ACC112 (cell line): ENCODE measurements at regions not wholly inside any gene's neighbourhood (a gene's known extent, or its start where the extent isn't known, plus 50 kb on each side); places are given as distances from the start of the nearest gene placed in this dataset.

Experiments used
- H2AFZ ChIP-seq: fragments of 200-600 bp; sonication (generic); one replicate; pipeline ENCODE4 v1.6.0; 2017; ENCODE audit warnings: antibody characterized with exemption, low read length; ENCODE audit not compliant: unreplicated experiment
- H3K27ac ChIP-seq: fragments of 200-600 bp; sonication (generic); 2 replicates; pipeline ENCODE4 v1.5.1; 2014; ENCODE audit warnings: low read depth, mild to moderate bottlenecking, antibody characterized with exemption, low read length, moderate library complexity
- H3K27me3 ChIP-seq: fragments of 200-600 bp; sonication (generic); 2 replicates; pipeline ENCODE4 v1.6.1; 2014; ENCODE audit warnings: mild to moderate bottlenecking, antibody characterized with exemption, low read length, moderate library complexity, mixed read lengths; ENCODE audit not compliant: insufficient read depth
- H3K36me3 ChIP-seq: fragments of 200-600 bp; sonication (generic); 2 replicates; pipeline ENCODE4 v1.6.1; 2016; ENCODE audit warnings: mild to moderate bottlenecking, antibody characterized with exemption, low read length, moderate library complexity, mixed read lengths; ENCODE audit not compliant: insufficient read depth
- H3K4me1 ChIP-seq: fragments of 200-600 bp; sonication (generic); one replicate; pipeline ENCODE4 v1.6.1; 2016; ENCODE audit warnings: low read length, mixed read lengths; ENCODE audit not compliant: insufficient read depth, unreplicated experiment, control insufficient read depth
- H3K4me3 ChIP-seq: fragments of 200-600 bp; sonication (generic); 2 replicates; pipeline ENCODE4 v1.5.1; 2014; ENCODE audit warnings: mild to moderate bottlenecking, low read depth, low read length
- H3K79me2 ChIP-seq: fragments of 200-600 bp; sonication (generic); one replicate; pipeline ENCODE4 v1.6.0; 2016; ENCODE audit warnings: low read length; ENCODE audit not compliant: control insufficient read depth, unreplicated experiment, insufficient read depth

GRCh38 chr5:68392617-68393016 is 177.1 kb downstream of the PIK3R1 start:
- Histone ChIP-seq H3K36me3 (no peaks in the 10 kb centered on the region), H3K4me3 (no peak overlapping the region), H3K27ac (no peak overlapping the region), H3K27me3 (no peaks in the 10 kb centered on the region), H3K79me2 (no peaks in the 10 kb centered on the region), H3K4me1 (no peaks in the 10 kb centered on the region), H2AFZ (no peak overlapping the region)

DNA sequence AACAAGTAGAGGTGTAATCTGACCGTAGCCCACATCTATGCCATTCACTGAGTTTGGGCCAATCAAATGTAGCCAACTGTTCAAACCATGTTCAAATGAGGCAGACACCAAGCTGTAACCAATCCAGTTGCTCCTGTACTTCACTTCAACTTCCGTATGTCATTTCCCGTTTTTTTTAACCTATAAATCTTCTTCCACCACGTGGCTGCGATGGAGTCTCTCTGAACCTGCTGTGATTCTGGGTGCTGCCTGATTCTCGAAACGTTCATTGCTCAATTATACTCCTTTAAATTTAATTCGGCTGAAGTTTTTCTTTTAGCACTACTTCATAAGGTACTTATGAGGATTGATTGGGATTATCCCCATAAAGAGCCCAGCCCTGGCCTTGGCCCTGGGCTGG is 179.7 kb downstream of the PIK3R1 start:
- H3K4me3 ChIP-seq, result no peak overlapping the region
- H3K79me2 ChIP-seq, result no peaks in the 10 kb centered on the region
- H3K27ac ChIP-seq, result no peak overlapping the region
- no peaks in the 10 kb centered on the region for H3K4me1 ChIP-seq
- no peak overlapping the region for H2AFZ ChIP-seq
- H3K36me3 ChIP-seq, result no peaks in the 10 kb centered on the region
- no peaks in the 10 kb centered on the region for H3K27me3 ChIP-seq

GRCh38 chr5:68395926-68396511 is 180.5 kb downstream of the PIK3R1 start:
- no peaks in the 10 kb centered on the region for H3K27me3 ChIP-seq
- no peak overlapping the region for H3K27ac ChIP-seq
- H3K79me2 ChIP-seq, result no peaks in the 10 kb centered on the region
- no peaks in the 10 kb centered on the region for H3K36me3 ChIP-seq
- H2AFZ ChIP-seq, result no peak overlapping the region
- no peaks in the 10 kb centered on the region for H3K4me1 ChIP-seq
- H3K4me3 ChIP-seq, result no peak overlapping the region

- no peaks in the 10 kb centered on the region for H3K79me2 ChIP-seq
- H3K4me1 ChIP-seq, result no peaks in the 10 kb centered on the region
- no peaks in the 10 kb centered on the region for H3K27me3 ChIP-seq
- H3K36me3 ChIP-seq, result no peaks in the 10 kb centered on the region
- H3K27ac ChIP-seq, result no peak overlapping the region
- no peak overlapping the region for H2AFZ ChIP-seq
- H3K4me3 ChIP-seq, result no peak overlapping the region
Observed at GRCh38 chr5:68396722-68397121, 181.2 kb downstream of the PIK3R1 start.

DNA sequence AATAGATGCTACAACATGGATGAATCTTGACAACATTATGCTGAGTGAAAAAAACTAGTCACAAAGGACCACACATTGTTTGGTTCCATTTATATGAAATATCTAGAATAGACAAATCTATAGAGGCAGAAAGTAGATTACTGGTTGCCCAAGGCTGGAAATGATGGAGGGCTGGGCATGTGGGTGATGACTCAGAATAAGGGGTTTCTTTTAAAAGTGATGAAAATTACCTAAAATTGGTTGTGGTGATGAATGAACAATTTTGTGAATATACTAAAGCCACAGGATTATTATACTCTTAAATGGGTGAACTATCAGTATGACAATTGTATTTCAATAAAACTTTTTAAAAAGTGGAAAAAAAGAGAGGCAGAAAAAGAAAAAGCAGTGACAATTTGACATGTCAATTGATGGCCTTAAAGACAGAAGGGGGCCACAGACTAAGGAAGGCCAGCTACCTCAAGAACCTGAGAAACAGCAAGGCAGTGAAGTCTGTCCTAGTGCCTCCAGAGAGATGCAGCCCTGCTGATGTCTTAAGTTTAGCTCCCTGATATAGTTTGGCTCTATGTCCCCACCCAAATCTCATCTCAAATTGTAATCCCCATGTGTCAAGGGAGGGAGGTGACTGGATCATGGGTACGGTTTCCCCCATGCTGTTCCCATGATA is 182.7 kb downstream of the PIK3R1 start:
- Histone ChIP-seq H2AFZ (no peak overlapping the region), H3K36me3 (no peaks in the 10 kb centered on the region), H3K79me2 (no peaks in the 10 kb centered on the region), H3K27ac (no peak overlapping the region), H3K27me3 (no peaks in the 10 kb centered on the region), H3K4me3 (no peak overlapping the region), H3K4me1 (peaks cover 6% of the 10 kb centered on the region)

- no peak overlapping the region; the same call in 1 of the 2 replicates for H3K27ac ChIP-seq
- H3K36me3 ChIP-seq, result no peaks in the 10 kb centered on the region
- no peaks in the 10 kb centered on the region for H3K79me2 ChIP-seq
- H3K4me3 ChIP-seq, result no peak overlapping the region
- H3K27me3 ChIP-seq, result no peaks in the 10 kb centered on the region
- peak overlapping the region; percentile 35 for H2AFZ ChIP-seq
- peaks cover 35% of the 10 kb centered on the region for H3K4me1 ChIP-seq
Observed at GRCh38 chr5:68403301-68403700, 187.7 kb downstream of the PIK3R1 start.

DNA sequence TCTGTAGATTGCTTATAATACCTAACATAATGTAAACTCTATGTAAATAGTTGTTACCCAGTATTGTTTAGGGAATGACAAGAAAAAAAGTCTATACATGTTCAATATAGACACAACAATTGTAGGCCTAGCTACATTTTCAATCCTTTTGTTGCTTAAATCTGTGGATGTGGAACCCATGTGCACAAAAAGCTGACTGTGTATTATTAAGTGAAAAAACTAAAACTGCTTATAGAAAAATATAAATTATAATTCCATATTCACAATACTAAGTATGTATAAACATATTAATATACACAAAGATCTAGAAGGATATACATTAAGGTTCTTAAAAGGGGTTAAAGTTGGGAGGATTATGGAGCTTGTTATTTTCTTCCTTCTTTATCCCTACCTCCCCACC is 188.7 kb downstream of the PIK3R1 start:
- no peak overlapping the region for H2AFZ ChIP-seq
- no peaks in the 10 kb centered on the region for H3K27me3 ChIP-seq
- H3K4me1 ChIP-seq, result peaks cover 40% of the 10 kb centered on the region
- no peaks in the 10 kb centered on the region for H3K79me2 ChIP-seq
- H3K36me3 ChIP-seq, result no peaks in the 10 kb centered on the region
- no peak overlapping the region for H3K4me3 ChIP-seq
- no peak overlapping the region for H3K27ac ChIP-seq

DNA sequence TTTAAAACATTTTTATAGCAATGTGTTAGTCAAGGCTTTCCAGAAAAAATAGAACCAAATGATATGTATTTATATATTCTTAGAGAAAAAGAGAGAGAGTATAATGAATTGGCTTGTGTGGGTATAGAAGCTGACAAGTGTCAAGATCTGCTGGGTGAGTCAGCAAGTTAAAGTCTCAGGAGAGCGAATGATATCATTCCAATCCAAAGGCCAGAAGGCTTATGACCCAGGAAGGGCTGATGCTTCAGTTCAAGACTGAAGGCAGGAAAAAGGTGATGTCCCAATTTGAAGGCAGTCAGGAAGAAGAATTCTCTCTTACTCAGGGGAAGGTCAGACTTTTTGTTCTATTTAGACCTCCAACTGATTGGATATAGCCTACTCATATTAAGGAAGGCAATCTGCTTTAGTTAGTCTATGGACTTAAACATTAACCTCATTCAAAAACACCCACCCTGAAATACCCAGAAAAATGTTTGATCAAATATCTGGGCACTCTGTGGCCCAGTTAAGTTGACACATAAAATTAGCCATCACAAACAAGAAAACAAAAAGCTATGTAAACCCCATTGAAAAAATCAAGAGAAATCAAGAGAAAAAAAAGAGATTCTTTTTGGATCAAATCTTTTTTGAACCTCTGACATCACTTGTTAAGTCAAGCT is 189.6 kb downstream of the PIK3R1 start:
- H3K36me3 ChIP-seq, result no peaks in the 10 kb centered on the region
- no peaks in the 10 kb centered on the region for H3K79me2 ChIP-seq
- H3K4me1 ChIP-seq, result peaks cover 43% of the 10 kb centered on the region
- no peak overlapping the region for H2AFZ ChIP-seq
- no peak overlapping the region for H3K4me3 ChIP-seq
- H3K27ac ChIP-seq, result 0 out of 2 replicates have a peak overlapping the region, but pooled peaks have one; percentile 25
- no peaks in the 10 kb centered on the region for H3K27me3 ChIP-seq

GRCh38 chr5:68405784-68406743 is 190.5 kb downstream of the PIK3R1 start:
- no peaks in the 10 kb centered on the region for H3K36me3 ChIP-seq
- H3K4me3 ChIP-seq, result no peak overlapping the region
- no peak overlapping the region for H3K27ac ChIP-seq
- peaks cover 43% of the 10 kb centered on the region for H3K4me1 ChIP-seq
- H3K79me2 ChIP-seq, result no peaks in the 10 kb centered on the region
- H3K27me3 ChIP-seq, result no peaks in the 10 kb centered on the region
- peak overlapping the region; percentile 53 for H2AFZ ChIP-seq

DNA sequence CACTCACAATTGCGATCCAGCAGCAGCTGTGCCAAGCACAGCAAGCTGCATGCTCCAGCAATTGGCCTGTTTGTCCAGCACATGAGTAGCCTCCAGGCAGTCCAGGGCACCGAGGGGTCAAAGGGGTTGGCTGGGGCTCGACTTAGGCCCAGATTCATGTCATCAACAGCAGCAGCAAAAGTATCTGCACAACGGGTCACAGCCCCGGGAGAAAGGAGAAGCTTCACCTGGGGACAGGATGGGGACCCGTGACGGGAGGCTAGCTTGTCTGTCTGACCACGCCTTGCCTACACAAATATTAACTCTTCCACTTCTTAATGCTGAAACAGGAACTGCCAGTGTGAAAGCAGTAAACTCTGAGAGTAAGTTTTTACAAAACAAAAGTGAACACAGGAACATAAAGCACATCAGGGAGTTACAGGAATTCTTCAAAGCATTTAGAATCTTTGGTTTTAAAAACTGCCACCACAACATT is 191.2 kb downstream of the PIK3R1 start:
- Histone ChIP-seq H3K4me3 (no peak overlapping the region), H3K36me3 (no peaks in the 10 kb centered on the region), H3K27ac (no peak overlapping the region), H3K4me1 (peaks cover 43% of the 10 kb centered on the region), H2AFZ (peak overlapping the region; percentile 53), H3K27me3 (no peaks in the 10 kb centered on the region), H3K79me2 (no peaks in the 10 kb centered on the region)
